Prostate gland (tissue), 2 donors: ENCODE measurements at regions not wholly inside any gene's neighbourhood (a gene's known extent, or its start where the extent isn't known, plus 50 kb on each side); places are given as distances from the start of the nearest gene placed in this dataset.

ENCODE experiments used
- POLR2A ChIP-seq: fragments of 450-650 bp; IDR thresholded peaks from one replicate; pipeline ENCODE4 v1.6.1; 2016; ENCODE audit warnings: antibody characterized with exemption, mild to moderate bottlenecking
- TF ChIP-seq, protein P1 (sequence below), 4 experiments: fragments of 200-600 bp in 2 of 4; fragments of 450-650 bp in 2 of 4; sonication (generic) in 2 of 4; IDR thresholded peaks; 1 replicate in 3 of 4; 2 replicates in 1 of 4; pipeline ENCODE4 v1.5.1; 2016 to 2019; ENCODE audit warnings: antibody characterized with exemption in 4 of 4, mild to moderate bottlenecking in 2 of 4, moderate library complexity in 2 of 4

DNA sequence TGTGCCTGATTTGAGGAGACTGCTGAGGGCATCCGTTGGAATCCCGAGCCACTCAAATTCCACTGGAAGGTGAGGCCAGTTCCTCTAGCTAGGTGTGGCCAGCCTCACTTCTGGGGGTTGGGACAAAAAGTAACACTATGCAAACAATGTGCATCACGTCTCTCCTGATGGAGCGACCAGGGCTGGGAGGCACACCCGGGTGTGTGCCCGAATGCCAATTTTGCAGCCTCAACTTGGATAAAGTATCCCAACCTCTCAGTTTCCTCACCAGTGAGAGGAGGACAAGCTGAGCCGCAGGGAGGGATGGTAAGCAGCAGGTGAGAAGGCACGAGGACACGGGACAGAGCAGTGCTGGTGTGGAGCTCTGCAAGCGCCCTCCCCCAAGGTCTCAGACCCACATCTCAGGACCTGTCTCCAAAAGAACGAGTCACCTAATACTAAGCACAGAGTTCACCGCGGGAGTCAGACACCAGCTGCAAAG lies 218.3 kb downstream of the HAUS1 start:
- TF ChIP-seq, protein P1, sequence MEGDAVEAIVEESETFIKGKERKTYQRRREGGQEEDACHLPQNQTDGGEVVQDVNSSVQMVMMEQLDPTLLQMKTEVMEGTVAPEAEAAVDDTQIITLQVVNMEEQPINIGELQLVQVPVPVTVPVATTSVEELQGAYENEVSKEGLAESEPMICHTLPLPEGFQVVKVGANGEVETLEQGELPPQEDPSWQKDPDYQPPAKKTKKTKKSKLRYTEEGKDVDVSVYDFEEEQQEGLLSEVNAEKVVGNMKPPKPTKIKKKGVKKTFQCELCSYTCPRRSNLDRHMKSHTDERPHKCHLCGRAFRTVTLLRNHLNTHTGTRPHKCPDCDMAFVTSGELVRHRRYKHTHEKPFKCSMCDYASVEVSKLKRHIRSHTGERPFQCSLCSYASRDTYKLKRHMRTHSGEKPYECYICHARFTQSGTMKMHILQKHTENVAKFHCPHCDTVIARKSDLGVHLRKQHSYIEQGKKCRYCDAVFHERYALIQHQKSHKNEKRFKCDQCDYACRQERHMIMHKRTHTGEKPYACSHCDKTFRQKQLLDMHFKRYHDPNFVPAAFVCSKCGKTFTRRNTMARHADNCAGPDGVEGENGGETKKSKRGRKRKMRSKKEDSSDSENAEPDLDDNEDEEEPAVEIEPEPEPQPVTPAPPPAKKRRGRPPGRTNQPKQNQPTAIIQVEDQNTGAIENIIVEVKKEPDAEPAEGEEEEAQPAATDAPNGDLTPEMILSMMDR (IDR thresholded peaks at IDR 0.05) = no peak
- TF ChIP-seq POLR2A = no peak
